ENCODE measurements at regions not wholly inside any gene's neighbourhood (a gene's known extent, or its start where the extent isn't known, plus 50 kb on each side); places are given as distances from the start of the nearest gene placed in this dataset.

GRCh38 chr22:49489821-49490220 lies 337.9 kb downstream of the BRD1 start:
- no peaks in the 10 kb centered on the region for H3K9me3 ChIP-seq
- intact Hi-C loops (cut with DNase I; ENCODE audit: low total_unique reads), result no loop called here
- TF ChIP-seq CTCF (IDR thresholded peaks at IDR 0.05 in 8 of 11, conservative IDR thresholded peaks at IDR 0.05 in 3 of 11) (no peak), POLR2AphosphoS5 (IDR thresholded peaks at IDR 0.05) (no peak), POLR2A (IDR thresholded peaks at IDR 0.05) (no peak)
- DNase-seq, result no peak
- H3K27ac ChIP-seq, result no peak overlapping the region
- 91 to 100% (median 96%) methylated on average over 5 to 7 of the region's 7 CpGs for WGBS, 5 donors
- peaks cover 0 to 7% (median 0%) of the 10 kb centered on the region in 6 donors for H3K4me1 ChIP-seq
- peaks cover 0 to 2% (median 0%) of the 10 kb centered on the region in 7 donors for H3K27me3 ChIP-seq (replicated peaks in 1 of 7)
- no peak overlapping the region for H3K4me3 ChIP-seq
- H3K36me3 ChIP-seq, result no peaks in the 10 kb centered on the region

DNA sequence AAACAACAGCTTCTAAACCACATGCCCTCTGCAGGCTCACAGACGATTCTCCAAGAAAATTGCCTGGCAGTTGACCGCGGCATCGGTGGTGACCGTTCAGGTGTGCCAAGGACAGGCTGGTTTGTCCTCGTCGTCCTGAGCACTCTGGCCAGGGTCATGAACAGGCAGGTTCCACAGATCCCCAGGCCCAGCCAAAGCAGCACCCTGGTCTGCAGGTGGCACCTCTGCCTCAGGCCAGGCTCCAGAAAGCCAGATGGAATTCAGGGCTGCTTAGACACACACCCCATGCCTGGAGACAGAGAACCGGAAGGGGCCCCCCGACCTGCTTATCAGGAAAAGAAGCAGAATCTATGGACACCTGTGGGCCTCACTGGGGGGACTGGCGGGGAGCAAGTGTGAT lies 338.7 kb downstream of the BRD1 start:
- H3K4me3 ChIP-seq, result no peak overlapping the region
- TF ChIP-seq POLR2A (IDR thresholded peaks at IDR 0.05), result no peak
- peaks cover 0 to 7% (median 0%) of the 10 kb centered on the region in 6 donors for H3K4me1 ChIP-seq
- no peaks in the 10 kb centered on the region for H3K36me3 ChIP-seq
- DNase-seq, result no peak
- no peaks in the 10 kb centered on the region for H3K9me3 ChIP-seq
- intact Hi-C loops (cut with DNase I; ENCODE audit: low total_unique reads), result no loop called here
- 65 to 96% (median 89%) methylated on average over 4 to 10 of the region's 10 CpGs for WGBS, 5 donors
- H3K27ac ChIP-seq, result no peak overlapping the region
- peaks cover 0 to 4% (median 0%) of the 10 kb centered on the region in 7 donors for H3K27me3 ChIP-seq (replicated peaks in 1 of 7)

- no peak for TF ChIP-seq POLR2A (IDR thresholded peaks at IDR 0.05)
- no peak for TF ChIP-seq POLR2AphosphoS5 (IDR thresholded peaks at IDR 0.05)
- TF ChIP-seq CTCF (IDR thresholded peaks at IDR 0.05 in 8 of 11, conservative IDR thresholded peaks at IDR 0.05 in 3 of 11), result no peak
- WGBS, 5 donors, result 56 to 78% (median 77%) methylated on average over 8 to 11 of the region's 11 CpGs
- Histone ChIP-seq H3K27ac (no peak overlapping the region), H3K9me3 (no peaks in the 10 kb centered on the region), H3K36me3 (no peaks in the 10 kb centered on the region), H3K4me3 (no peak overlapping the region), H3K27me3 (replicated peaks in 1 of 7) (peaks cover 0 to 8% (median 0%) of the 10 kb centered on the region in 7 donors), H3K4me1 (peaks cover 0 to 7% (median 0%) of the 10 kb centered on the region in 6 donors)
- intact Hi-C loops (cut with DNase I; ENCODE audit: low total_unique reads), result no loop called here
- DNase-seq, result no peak
Measured at GRCh38 chr22:49487950-49488349, 339.7 kb downstream of the BRD1 start.

DNA sequence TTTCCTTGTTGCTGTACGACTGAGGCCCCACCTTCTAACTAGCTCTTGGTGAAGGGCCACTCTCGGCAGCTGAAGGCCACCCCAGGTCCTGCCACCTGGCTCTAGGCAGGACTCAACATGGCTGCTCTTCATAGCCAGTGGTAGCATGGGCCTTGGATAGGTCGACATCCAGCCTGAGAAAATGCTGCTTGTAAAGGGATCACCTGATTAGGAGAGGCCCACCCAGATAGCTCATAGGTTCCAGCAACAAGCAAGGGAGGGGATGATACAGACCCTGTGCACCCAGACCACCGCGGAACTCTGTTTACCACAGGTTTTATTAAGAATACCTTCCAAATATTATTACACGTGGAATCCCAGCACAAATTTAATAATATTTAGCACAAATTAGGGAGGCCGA lies 341.4 kb downstream of the BRD1 start:
- no peaks in the 10 kb centered on the region for H3K9me3 ChIP-seq
- intact Hi-C loops (cut with DNase I; ENCODE audit: low total_unique reads), result no loop called here
- 82 to 95% (median 90%) methylated on average over 6 to 7 of the region's 7 CpGs for WGBS, 5 donors

More for the DNA sequence above, 341.4 kb downstream of the BRD1 start:
- Histone ChIP-seq H3K36me3 (no peaks in the 10 kb centered on the region), H3K27ac (no peak overlapping the region), H3K4me3 (no peak overlapping the region), H3K27me3 (replicated peaks in 1 of 7) (peaks cover 0 to 25% (median 0%) of the 10 kb centered on the region in 7 donors), H3K4me1 (peaks cover 0 to 23% (median 4%) of the 10 kb centered on the region in 6 donors)
- DNase-seq, result no peak
- TF ChIP-seq POLR2A (IDR thresholded peaks at IDR 0.05), result no peak
- TF ChIP-seq POLR2AphosphoS5 (IDR thresholded peaks at IDR 0.05), result no peak
- no peak for TF ChIP-seq CTCF (IDR thresholded peaks at IDR 0.05 in 8 of 11, conservative IDR thresholded peaks at IDR 0.05 in 3 of 11)

Measured in spleen (tissue), 11 donors.